Astrocyte of the spinal cord (primary cell): ENCODE measurements at regions not wholly inside any gene's neighbourhood (a gene's known extent, or its start where the extent isn't known, plus 50 kb on each side); places are given as distances from the start of the nearest gene placed in this dataset.

Source experiments
- DNase-seq: peaks from one replicate; pipeline ENCODE4 v3.0.0; 2011; ENCODE audit warnings: low read depth, low spot score
- H3K4me3 ChIP-seq: 2 replicates; pipeline ENCODE4 v1.5.1; 2011; ENCODE audit warnings: low read depth, mild to moderate bottlenecking, low read length, moderate library complexity
- in situ Hi-C: cut with HindIII; loops from 2 replicates; pipeline ENCODE4 v1.10.0; 2017; ENCODE audit warnings: low sequenced_read_pairs
- TF ChIP-seq, protein P1 (sequence below): IDR thresholded peaks from 2 replicates; pipeline ENCODE4 v1.5.1; 2012; ENCODE audit warnings: low read depth, mild to moderate bottlenecking, low read length, inconsistent platforms

DNA sequence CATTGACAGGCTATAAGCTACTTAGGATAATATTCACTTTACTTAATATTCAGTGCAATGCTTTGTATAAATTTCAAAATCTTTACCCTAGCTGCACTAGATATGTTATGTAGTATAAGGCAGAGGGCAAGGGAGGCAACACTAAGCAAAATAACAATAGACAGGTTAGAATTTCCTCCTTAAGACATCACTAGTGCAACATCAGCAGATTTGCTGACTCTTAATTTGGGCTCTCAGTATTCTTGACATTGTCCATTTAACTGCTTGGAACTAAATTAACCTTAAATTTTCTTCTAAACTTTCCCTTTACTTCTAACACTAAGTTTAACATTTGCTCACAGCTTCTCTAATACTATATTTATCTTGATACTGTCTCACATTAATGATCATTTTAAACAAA is 273.9 kb downstream of the DIO2 start:
- in situ Hi-C loops = no loop called here
- no peak for DNase-seq
- no peak overlapping the region for H3K4me3 ChIP-seq
- TF ChIP-seq, protein P1, sequence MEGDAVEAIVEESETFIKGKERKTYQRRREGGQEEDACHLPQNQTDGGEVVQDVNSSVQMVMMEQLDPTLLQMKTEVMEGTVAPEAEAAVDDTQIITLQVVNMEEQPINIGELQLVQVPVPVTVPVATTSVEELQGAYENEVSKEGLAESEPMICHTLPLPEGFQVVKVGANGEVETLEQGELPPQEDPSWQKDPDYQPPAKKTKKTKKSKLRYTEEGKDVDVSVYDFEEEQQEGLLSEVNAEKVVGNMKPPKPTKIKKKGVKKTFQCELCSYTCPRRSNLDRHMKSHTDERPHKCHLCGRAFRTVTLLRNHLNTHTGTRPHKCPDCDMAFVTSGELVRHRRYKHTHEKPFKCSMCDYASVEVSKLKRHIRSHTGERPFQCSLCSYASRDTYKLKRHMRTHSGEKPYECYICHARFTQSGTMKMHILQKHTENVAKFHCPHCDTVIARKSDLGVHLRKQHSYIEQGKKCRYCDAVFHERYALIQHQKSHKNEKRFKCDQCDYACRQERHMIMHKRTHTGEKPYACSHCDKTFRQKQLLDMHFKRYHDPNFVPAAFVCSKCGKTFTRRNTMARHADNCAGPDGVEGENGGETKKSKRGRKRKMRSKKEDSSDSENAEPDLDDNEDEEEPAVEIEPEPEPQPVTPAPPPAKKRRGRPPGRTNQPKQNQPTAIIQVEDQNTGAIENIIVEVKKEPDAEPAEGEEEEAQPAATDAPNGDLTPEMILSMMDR = no peak

DNA sequence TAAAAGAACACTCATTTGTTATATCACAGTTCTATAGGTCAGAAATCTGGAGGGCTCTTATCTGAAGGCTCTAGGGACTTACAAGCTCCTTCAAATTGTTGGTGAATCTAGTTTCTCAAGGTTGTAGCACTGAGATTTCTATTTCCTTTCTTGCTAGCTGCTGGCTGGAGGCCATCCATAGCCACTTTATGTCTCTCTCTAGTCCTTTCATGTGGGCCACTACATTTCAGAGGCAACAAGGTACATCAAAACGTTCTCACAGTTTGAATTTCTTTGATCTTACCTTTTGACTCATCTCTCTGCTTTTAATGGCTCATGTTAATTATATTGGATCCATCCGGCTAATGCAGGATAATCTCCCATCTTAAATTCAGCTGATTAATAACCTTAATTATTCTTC is 286.8 kb downstream of the DIO2 start:
- H3K4me3 ChIP-seq = no peak overlapping the region
- DNase-seq = no peak
- in situ Hi-C loops = no loop called here
- TF ChIP-seq, protein P1 = no peak

DNA sequence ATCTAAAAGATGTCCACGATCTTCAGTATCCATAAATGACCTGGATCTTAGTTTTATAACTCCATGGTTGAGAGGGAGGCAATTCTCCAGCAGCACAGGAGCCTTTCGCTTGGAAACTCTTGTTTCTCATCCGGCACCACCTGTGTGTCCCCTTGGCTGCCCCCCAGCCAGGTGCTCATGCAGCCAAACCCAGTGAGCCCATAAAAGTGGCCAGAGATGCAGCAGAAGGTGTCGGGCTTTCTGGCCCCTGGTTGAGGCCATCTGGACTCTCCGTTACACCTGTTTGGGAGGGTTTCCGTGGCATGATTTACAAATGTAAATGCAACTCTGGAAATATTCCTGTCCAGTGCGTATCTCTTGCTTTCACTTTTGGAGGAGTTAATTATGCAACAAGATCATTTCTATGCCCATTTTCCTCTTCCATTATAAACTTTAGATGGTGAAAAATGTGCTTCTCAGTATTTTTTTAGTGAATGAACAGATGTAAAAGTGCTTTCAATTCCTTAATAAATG is 291.1 kb downstream of the DIO2 start:
- TF ChIP-seq, protein P1 = no peak
- in situ Hi-C loops = no loop called here
- DNase-seq = no peak
- H3K4me3 ChIP-seq = no peak overlapping the region
